H1 (cell line): ENCODE measurements at regions not wholly inside any gene's neighbourhood (a gene's known extent, or its start where the extent isn't known, plus 50 kb on each side); places are given as distances from the start of the nearest gene placed in this dataset.

Experiments used
- ATF2 ChIP-seq: IDR thresholded peaks from 2 replicates; pipeline ENCODE4 v1.6.1; 2012; ENCODE audit warnings: low read length, inconsistent platforms
- BACH1 ChIP-seq: IDR thresholded peaks from 2 replicates; pipeline ENCODE4 v1.6.1; 2012; ENCODE audit warnings: low read length, improper control_type of control experiment
- BCL11A ChIP-seq, 2 experiments: IDR thresholded peaks; one replicate each; pipeline ENCODE4 v1.6.1; 2011; ENCODE audit warnings: low read depth in 2 of 2, low read length in 2 of 2, mild to moderate bottlenecking in 2 of 2
- BRCA1 ChIP-seq: IDR thresholded peaks from 2 replicates; pipeline ENCODE4 v1.6.1; 2012; ENCODE audit warnings: low read depth, low read length, improper control_type of control experiment
- FOSL1 ChIP-seq: IDR thresholded peaks from 2 replicates; pipeline ENCODE4 v1.6.1; 2011; ENCODE audit warnings: mild to moderate bottlenecking, low read depth, low read length, moderate library complexity; ENCODE audit not compliant: insufficient read depth
- GTF2F1 ChIP-seq: IDR thresholded peaks from 2 replicates; pipeline ENCODE4 v1.6.1; 2012; ENCODE audit warnings: low read depth, low read length, improper control_type of control experiment, borderline replicate concordance
- KDM4A ChIP-seq: IDR thresholded peaks from one replicate; pipeline ENCODE4 v1.7.1; 2012; ENCODE audit warnings: low read depth, mild to moderate bottlenecking, moderate library complexity, low read length, inconsistent platforms; ENCODE audit not compliant: severe bottlenecking
- NANOG ChIP-seq: IDR thresholded peaks from 2 replicates; pipeline ENCODE4 v1.6.1; 2011; ENCODE audit warnings: low read length, low read depth, mild to moderate bottlenecking, inconsistent platforms; ENCODE audit not compliant: insufficient read depth, poor library complexity, severe bottlenecking
- RBBP5 ChIP-seq: IDR thresholded peaks from 2 replicates; pipeline ENCODE4 v1.7.1; 2012; ENCODE audit warnings: low read depth, mild to moderate bottlenecking, inconsistent platforms, low read length, moderate library complexity, borderline replicate concordance
- TAF7 ChIP-seq: optimal IDR thresholded peaks from 2 replicates; pipeline ENCODE3; 2011; ENCODE audit warnings: low read depth, mild to moderate bottlenecking, inconsistent platforms, low read length, moderate library complexity, borderline replicate concordance
- TBP ChIP-seq: IDR thresholded peaks from 2 replicates; pipeline ENCODE4 v1.6.1; 2011; ENCODE audit warnings: low read depth, low read length, improper control_type of control experiment

DNA sequence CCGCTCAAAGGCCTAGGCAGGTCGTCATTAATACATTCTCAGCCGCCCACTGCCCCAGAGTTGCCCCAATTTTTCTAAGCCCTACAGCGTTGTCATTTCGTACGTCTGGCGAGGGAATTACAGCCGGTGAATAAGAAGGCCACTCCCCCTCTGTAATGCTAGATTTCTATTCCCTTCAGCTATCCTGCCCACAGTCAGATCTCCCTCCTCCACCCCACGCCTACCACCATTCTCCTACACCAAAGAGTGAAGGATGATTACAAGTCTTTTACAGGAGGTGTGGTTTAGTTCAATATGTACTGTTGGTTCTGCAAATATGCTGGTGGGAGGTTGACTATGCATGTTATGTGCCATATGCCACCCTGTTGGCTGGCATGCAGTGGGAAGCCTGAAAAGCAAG, 83.7 kb upstream of the SMIM15 start (continued):
- no peak for TF ChIP-seq ATF2
- no peak for TF ChIP-seq KDM4A
- no peak for TF ChIP-seq FOSL1
- TF ChIP-seq TBP: no peak
- TF ChIP-seq TAF7: no peak
- TF ChIP-seq BACH1: no peak
- TF ChIP-seq BRCA1: no peak
- no peak for TF ChIP-seq BCL11A (IDR thresholded peaks at IDR 0.05; ENCODE audit: low read depth in 2 of 2, low read length in 2 of 2)
- no peak for TF ChIP-seq GTF2F1
- TF ChIP-seq NANOG: no peak
- TF ChIP-seq RBBP5: no peak
